Fibroblast of skin of back (primary cell): ENCODE measurements at regions not wholly inside any gene's neighbourhood (a gene's known extent, or its start where the extent isn't known, plus 50 kb on each side); places are given as distances from the start of the nearest gene placed in this dataset.
"Not testable (repeated sequence)": the region's sequence is repeated elsewhere in the genome, so short reads cannot be mapped to it uniquely, and the experiment has no call there.

Experiments
- DNase-seq: peaks from one replicate; pipeline ENCODE4 v3.0.0-alpha.2; 2013

GRCh38 chr12:114616081-114616480, 67.9 kb downstream of the TBX3 start:
- no peak for DNase-seq

- no peak for DNase-seq
Observed at GRCh38 chr12:114614040-114614439, 69.9 kb downstream of the TBX3 start.

DNA sequence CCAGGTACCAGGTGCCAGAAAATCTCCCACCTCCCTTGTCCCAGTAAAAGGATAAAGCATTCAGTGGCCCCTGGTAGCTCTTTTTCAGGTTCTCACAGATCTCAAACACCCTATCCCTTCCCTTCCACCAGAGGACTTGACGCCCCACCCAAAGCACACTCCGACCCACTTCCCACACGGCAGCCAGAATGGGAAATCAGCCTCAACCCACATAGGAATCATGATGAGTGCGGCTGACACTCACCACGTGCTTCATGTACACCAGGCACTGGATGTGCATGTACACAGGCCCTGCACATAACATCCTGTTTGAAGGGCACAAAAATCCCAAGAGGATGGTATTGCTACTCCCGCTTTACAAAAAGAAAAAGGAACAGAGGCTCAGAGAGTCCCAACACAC, 71.9 kb downstream of the TBX3 start:
- DNase-seq = no peak

DNA sequence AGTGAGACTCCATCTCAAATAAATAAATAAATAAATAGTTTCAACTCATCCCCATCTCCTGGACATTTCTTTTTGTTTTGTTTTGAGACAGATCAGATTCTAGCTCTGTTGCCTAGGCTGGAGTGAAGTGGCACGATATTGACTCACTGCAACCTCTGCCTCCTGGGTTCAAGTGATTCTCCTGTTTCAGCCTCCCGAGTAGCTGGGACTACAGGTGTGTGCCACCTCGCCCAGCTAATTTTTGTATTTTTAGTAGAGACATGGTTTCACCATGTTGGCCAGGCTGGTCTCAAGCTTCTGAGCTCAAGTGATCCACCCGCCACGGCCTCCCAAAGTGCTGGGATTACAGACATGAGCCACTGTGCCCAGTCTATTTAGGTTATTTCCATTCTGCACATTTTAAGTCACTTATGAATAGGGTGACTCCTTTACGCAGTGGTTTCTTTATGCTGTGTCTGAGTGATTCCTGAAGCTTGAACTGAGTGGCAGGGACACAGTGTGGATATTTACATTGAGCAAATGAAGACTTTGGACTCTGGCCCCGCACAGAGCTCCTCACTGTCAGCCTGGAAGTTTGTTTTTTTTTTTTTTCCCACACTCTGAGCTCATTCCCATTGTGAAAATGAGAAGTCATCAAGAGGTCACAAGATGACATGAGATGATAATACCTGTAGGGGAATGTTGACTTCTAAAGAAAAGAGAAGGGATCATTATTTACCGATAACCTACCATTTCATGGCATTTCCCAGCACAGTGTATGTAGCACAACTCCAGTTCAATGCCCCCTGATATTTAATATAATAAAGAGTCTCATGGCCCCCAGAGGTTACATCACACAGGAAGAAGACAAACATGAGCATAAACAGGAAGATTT, 72.6 kb downstream of the TBX3 start:
- DNase-seq = no peak

DNA sequence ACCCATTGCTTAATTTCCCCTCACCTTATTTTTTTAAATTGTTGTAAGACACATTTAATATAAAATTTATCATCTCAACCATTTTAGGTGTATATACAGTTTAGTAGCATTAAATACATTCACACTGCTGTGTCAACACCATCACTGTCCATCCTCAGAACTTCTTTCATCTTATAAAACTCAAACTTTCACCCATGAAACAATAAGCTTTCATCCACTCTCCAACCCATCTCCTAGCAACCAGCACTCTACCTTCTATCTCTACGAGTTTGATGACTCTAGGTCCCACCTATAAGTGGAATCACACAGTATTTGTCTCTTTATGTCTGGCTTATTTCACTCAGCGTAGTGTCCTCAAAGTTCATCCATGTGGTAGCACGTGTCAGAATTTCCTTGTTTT, 75.5 kb downstream of the TBX3 start:
- DNase-seq = no peak

- no peak for DNase-seq
Observed at GRCh38 chr12:114605918-114606317, 78.1 kb downstream of the TBX3 start.

GRCh38 chr12:114604606-114605005, 79.4 kb downstream of the TBX3 start:
- DNase-seq = no peak

GRCh38 chr12:114600584-114600983, 83.4 kb downstream of the TBX3 start:
- DNase-seq = not testable (repeated sequence)

GRCh38 chr12:114598111-114598510, 85.9 kb downstream of the TBX3 start:
- DNase-seq = no peak

DNA sequence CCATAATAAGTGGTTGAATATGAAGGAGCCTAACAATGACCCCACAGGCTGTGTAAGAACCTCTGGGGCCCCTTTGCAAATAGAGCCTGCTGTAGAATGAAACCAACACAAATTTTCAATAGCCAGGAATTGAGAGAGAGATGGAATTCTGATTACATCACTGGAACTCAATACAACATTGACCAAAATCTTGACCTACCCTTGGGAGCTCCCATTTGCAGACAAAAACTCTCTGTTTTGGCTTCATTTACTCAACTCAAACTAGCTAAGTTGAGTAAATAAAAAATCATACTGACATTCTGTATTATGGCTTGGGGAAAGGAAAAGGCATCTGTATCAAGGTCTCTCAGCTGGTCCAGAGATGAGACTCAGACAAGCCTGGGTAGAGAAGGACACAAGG, 91.0 kb downstream of the TBX3 start:
- DNase-seq = no peak

GRCh38 chr12:114588061-114588460, 95.9 kb downstream of the TBX3 start:
- no peak for DNase-seq

DNA sequence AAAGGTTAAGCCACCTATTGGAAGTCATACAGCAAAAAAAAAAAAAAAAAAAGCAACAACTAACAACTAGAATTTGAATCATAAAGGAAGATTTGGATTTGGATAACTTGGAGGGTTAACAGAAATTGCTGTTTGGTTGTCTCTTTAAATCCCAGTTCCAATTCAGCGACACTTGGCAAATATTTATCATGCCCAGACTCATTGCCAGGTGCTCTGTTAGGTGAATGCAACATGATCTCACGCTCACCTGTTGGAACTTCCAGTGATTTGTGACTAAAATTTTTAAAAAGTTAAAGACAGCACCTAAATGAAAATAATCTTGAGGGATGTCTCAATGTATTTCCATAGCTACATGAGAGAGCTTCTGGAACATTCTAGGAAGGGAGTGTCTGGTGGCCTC, 103.7 kb downstream of the TBX3 start:
- DNase-seq = no peak

- DNase-seq = no peak
Observed at GRCh38 chr12:114579389-114579788, 104.6 kb downstream of the TBX3 start.

GRCh38 chr12:114562654-114563053, 121.3 kb downstream of the TBX3 start:
- no peak for DNase-seq

DNA sequence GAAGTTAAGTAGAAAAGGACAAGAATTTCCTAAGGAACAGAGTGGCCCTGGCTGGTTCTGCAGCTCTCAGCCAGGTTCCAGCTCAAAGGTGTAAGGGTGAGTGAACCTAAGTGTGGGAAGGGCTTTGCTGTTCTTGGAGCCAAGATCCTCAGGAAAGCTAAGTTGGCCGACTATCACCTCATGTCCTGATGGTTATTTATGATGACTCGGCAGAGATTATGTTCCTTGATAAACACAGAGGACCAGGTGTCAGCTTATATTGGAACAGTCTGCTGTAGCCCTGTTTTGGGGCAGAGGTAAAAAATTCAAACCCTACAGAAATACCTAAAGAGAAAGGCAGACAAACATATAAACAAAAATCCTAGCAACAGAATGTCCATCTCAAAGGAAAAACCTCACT, 128.5 kb downstream of the TBX3 start:
- no peak for DNase-seq

- no peak for DNase-seq
Observed at GRCh38 chr12:114547636-114548035, 136.3 kb downstream of the TBX3 start.

- no peak for DNase-seq
Observed at GRCh38 chr12:114530417-114530816, 124.5 kb upstream of the TBX5 start.

DNA sequence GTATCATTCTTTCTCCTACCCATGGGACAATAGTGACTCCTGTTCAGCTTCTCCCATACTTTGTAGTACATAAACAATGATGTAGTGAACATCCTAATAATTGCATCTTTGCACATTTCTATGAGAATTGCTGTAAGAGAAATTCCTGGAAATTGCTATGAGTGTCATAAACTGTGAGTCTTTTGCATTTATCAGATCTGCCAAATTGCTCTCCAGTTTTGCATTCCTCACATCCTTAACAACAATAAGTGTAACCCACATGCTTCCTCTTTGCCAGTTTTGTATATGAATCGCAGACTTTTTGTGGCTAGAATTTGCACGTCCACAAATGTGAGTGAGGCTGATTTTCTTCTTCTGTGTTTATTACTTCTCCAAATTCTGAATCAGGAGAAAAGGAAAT, 124.0 kb upstream of the TBX5 start:
- no peak for DNase-seq

DNA sequence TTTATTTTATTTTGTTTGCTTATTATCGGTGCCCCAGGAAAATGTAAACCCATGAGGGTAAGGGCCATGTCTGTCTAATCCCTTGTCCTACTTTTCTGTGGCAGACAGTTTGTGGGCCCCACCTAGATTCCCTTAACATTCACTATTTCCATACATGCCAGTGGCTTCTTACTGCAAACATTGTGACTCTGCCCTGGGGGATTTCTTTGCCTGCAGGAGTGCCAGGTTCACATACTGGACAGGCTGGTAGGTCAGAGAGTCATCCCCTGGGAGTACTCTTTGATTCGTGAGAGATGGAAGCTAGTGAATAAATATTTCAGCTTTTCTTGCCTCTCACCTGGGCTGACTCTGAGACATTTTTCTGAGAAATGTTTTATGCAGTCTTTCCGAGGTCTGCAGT, 122.8 kb upstream of the TBX5 start:
- no peak for DNase-seq

DNA sequence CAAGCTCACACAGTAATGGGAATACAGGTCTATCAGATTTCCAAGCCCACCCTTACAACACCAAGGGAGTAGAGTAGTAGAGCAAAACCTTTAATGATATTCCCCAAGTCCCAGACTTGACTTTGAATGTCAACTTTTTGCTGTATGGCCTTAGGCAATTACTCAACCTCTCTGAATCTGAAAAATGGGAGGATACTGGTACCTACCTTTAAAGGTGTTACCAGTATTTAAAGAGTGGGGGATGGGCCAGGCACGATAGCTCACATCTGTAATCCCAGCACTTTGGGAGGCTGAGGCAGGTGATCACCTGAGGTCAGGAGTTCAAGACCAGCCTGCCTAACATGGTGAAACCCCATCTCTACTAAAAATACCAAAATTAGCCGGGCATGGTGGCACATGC, 115.2 kb upstream of the TBX5 start:
- DNase-seq = not testable (repeated sequence)

- no peak for DNase-seq
Observed at GRCh38 chr12:114512351-114512750, 106.4 kb upstream of the TBX5 start.

- DNase-seq = peak; percentile 65
Observed at GRCh38 chr12:114508529-114509129, 102.7 kb upstream of the TBX5 start.

DNA sequence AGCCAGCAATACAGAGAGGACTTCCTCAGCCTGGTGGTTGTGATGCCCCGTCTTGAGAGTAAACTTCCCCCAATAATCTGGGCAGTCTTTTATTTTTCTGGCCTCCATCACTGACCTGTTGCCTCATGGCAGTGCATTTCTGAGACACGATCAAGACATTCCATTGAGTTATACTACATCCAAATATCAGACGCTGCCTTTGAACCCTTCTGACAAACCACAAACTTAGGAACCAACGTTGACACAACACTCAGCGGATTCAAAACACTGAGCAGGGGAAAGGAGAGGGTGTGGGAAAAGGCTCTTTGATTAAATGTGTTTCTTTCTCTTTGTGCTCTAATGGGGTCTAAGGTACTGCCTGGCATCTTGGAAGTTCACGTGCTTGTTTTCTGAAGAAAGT, 100.7 kb upstream of the TBX5 start:
- no peak for DNase-seq

GRCh38 chr12:114504311-114504710, 98.4 kb upstream of the TBX5 start:
- no peak for DNase-seq

DNA sequence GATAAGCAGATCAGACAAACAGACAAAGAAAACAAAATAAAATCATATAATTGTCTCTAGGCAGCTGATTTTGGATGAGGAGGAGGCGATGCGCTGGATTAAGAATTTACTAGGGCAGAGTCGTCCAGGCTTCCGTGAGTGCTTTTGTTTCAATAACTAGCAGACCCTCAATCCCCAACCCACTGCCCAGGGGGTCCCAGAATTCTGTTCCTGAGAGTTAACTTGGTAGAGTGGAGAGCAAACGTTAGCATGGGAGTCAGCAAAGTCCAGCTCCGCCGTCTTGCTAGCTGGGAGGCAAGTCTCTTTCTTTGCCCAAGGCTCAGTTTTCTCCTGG, 95.5 kb upstream of the TBX5 start:
- no peak for DNase-seq
